ENCODE measurements at regions not wholly inside any gene's neighbourhood (a gene's known extent, or its start where the extent isn't known, plus 50 kb on each side); places are given as distances from the start of the nearest gene placed in this dataset.
"Not testable (repeated sequence)": the region's sequence is repeated elsewhere in the genome, so short reads cannot be mapped to it uniquely, and the experiment has no call there.

DNA sequence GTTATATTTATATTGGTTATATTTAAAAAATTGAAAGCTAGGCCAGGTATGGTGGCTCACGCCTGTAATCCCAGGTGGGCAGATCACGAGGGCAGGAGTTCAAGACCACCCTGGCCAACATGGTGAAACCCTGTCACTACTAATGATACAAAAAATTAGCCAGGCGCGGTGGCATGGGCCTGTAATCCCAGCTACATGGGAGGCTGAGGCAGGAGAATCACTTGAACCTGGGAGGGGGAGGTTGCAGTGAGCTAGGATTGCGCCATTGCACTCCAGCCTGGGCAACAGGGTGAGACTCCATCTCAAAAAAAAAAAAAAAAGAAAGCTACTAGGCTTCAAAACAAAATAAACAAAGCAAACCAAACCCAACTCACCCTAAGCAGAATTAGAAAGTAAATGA is 109.0 kb upstream of the SERPINE2 start:
- H3K27ac Mint-ChIP-seq; H3K9me3 Mint-ChIP-seq; H3K27me3 Mint-ChIP-seq; H3K36me3 Mint-ChIP-seq; DNase-seq; CTCF ChIA-PET; H3K4me3 Mint-ChIP-seq; H3K4me1 Mint-ChIP-seq (ENCODE audit: low read depth); POLR2A ChIA-PET: not testable (repeated sequence)
- intact Hi-C loops (cut with micrococcal nuclease), result loop anchor here (10.0 kb wide), 1 partner anchor 153 kb away; no protein-coding TSS in a partner anchor

DNA sequence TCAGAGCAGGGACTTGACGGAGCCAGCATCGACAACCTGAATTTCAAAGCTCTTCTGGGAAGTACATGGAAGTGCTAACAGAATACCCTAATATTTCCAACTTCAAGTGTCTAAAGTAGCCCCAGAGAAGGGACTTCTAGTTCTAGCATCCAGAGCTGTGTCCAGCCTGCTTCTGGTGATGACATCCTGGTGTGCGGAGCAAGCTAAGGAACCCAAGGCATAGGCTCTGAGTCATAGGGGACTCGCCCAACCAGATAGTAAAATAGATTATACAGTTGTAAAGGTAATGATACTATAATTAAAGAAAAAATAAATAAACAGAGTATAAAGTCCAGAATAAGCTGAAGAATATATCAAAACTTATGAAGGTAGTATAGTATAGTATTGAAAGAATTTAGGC is 108.1 kb upstream of the SERPINE2 start:
- H3K36me3 Mint-ChIP-seq, result no peaks in the 10 kb centered on the region
- CTCF ChIA-PET, result no interaction called here

DNA sequence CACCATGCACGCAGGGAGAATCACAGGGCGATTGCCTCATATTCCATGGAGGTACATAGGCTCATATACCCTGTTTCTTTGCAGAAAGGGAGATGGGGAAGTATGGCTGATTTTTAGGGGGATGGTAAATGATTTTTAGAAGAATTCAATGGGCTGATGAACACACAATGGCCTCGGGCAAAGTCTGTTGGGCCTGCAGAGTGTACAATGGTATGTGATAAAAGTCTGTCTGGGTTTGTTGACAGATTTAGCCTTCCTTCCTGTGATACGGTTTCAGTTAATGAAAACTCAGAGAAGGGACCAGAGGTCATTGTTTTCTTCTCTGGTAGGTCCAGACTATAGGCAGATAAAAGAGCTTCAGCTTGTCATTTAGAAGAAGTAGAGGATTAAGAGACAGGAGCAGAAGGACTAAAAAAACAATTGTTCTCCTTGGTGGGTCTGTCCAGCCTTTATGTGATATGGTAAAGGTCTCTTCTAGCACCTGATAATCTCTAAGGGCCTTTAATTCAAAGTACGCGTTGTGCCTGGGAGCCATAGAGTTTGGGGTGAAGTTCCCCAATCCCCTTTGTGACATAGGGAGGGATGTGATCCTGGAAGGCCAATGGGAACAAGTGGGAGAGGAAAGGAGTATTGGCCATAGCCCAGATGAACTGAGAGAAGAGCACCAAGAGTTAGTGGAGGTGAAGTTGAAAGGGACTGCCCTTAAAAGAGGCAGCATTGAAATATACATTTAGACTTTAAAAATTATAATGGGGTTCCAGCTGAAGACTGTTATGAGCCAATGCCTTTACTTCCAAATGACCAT is 107.5 kb upstream of the SERPINE2 start:
- Mint-ChIP-seq H3K4me1 (ENCODE audit: low read depth) (no peaks in the 10 kb centered on the region), H3K27ac (no peak overlapping the region), H3K9me3 (no peaks in the 10 kb centered on the region), H3K36me3 (no peaks in the 10 kb centered on the region), H3K4me3 (no peak overlapping the region), H3K27me3 (peaks cover 15% of the 10 kb centered on the region)
- no peak for DNase-seq
- ChIA-PET POLR2A (no interaction called here), CTCF (interaction anchor here (1.5 kb wide), 1 partner anchor 176 kb away, joined by 3 read pairs; no protein-coding TSS in a partner anchor)
- intact Hi-C loops (cut with micrococcal nuclease), result loop anchor here (10.0 kb wide), 1 partner anchor 152 kb away; no protein-coding TSS in a partner anchor

More for the DNA sequence above, 108.1 kb upstream of the SERPINE2 start:
- peaks cover 10% of the 10 kb centered on the region for H3K27me3 Mint-ChIP-seq
- H3K4me3 Mint-ChIP-seq, result no peak overlapping the region
- no peak for DNase-seq
- POLR2A ChIA-PET, result no interaction called here
- H3K27ac Mint-ChIP-seq, result no peak overlapping the region
- no peaks in the 10 kb centered on the region for H3K4me1 Mint-ChIP-seq (ENCODE audit: low read depth)
- intact Hi-C loops (cut with micrococcal nuclease), result loop anchor here (10.0 kb wide), 1 partner anchor 152 kb away; no protein-coding TSS in a partner anchor
- no peaks in the 10 kb centered on the region for H3K9me3 Mint-ChIP-seq

DNA sequence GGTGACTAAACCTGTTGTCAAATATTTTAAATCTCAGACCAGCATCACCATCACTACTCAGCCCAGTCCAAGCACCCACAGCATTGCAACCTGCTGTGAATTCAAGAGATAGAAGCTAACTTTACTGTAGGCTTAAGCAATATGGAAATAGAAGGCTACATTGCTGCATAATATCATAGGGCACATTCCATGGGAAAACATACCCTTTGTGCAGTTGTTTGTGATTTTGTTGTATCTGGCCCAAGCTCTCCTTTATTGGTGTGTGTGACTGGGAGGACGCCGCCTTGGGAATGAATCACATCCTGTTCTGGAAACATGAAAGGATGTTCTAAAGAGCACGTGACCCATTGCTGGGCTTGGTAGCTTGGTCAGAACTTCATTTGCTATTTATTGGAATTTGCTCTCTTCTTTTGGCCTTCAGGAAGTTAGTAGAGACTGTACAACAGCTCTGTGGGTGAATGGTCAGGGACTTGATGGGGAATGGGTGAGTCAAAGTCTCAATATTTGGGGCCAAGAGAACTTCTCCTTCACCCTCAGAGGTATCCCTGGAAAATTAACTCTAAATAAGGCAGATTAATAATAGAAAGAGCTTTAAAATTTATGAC is 106.8 kb upstream of the SERPINE2 start:
- Mint-ChIP-seq H3K9me3 (no peaks in the 10 kb centered on the region), H3K4me1 (ENCODE audit: low read depth) (no peaks in the 10 kb centered on the region), H3K27ac (no peak overlapping the region), H3K36me3 (no peaks in the 10 kb centered on the region), H3K27me3 (peaks cover 18% of the 10 kb centered on the region), H3K4me3 (no peak overlapping the region)
- intact Hi-C loops (cut with micrococcal nuclease), result loop anchor here (10.0 kb wide), 1 partner anchor 151 kb away; no protein-coding TSS in a partner anchor
- ChIA-PET CTCF (interaction anchor here (1.5 kb wide), 1 partner anchor 176 kb away, joined by 3 read pairs; no protein-coding TSS in a partner anchor), POLR2A (no interaction called here)
- no peak for DNase-seq

DNA sequence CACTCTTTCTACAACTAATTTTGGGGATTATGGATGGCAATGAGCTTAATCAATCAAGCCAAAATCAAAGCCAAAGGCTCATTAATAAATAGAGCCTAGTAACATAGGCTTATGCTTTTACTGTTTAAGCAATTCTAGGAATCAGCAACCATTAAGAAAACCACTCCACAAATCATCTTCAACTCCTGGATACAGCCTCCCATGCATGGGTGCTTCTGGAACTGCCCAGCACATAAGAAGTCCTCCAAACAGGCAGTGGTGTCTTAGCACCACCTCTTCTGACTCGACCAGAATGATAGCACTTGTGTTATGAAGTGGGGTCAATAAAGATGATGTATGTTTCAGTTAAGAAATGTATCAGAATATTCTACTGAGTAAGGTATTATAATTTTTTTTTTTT is 104.4 kb upstream of the SERPINE2 start:
- H3K36me3 Mint-ChIP-seq, result no peaks in the 10 kb centered on the region
- H3K27me3 Mint-ChIP-seq, result peaks cover 20% of the 10 kb centered on the region
- H3K9me3 Mint-ChIP-seq, result no peaks in the 10 kb centered on the region
- ChIA-PET POLR2A (no interaction called here), CTCF (no interaction called here)
- no peak overlapping the region for H3K4me3 Mint-ChIP-seq
- no peak overlapping the region for H3K27ac Mint-ChIP-seq
- no peak for DNase-seq
- intact Hi-C loops (cut with micrococcal nuclease), result loop anchor here (10.0 kb wide), 1 partner anchor 149 kb away; no protein-coding TSS in a partner anchor
- H3K4me1 Mint-ChIP-seq (ENCODE audit: low read depth), result no peaks in the 10 kb centered on the region

DNA sequence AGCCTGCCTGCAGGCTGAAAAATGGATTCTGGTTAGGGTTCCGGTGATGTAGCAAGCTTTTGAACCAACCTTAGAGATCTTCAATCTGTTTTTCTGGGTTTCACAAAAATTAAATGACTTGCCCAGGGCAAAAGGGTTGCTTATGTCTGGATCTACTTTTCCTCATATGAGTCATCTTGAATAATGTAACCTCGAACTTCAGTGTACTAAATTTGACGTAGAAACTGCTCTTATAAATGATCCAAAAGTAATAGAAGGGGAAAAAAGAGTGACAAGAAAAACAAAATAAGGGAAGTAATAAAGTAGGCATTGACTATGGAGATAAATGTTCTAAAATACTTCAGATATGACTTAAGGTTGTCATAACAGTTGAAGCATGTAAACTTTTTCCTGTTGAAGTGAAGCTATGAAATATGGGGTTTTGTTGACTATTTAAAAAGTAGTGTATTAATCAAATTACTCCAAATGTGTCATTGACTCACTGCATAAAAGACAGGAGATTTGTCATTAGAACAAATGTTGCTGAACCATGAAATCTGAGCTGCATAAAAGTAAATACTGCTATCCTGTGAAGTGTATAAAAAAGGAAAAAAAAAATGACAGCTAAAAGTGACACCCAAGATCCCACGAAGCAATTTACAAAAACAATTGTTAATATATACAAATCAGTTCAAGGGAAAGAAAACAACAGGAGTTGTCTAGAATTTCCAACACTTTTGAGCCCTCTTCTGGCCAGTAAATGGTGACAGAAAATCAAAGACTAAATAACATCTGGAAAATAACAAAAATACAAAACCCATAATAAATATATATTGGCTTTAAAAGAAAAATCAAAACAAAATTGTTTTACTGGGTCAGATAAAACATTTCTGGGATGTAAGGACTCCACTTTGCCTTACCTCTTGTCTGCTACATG is 103.6 kb upstream of the SERPINE2 start:
- Mint-ChIP-seq H3K9me3 (no peaks in the 10 kb centered on the region), H3K4me3 (no peak overlapping the region), H3K4me1 (ENCODE audit: low read depth) (no peaks in the 10 kb centered on the region), H3K27me3 (peaks cover 20% of the 10 kb centered on the region), H3K36me3 (no peaks in the 10 kb centered on the region), H3K27ac (no peak overlapping the region)
- DNase-seq, result no peak
- intact Hi-C loops (cut with micrococcal nuclease), result loop anchor here (10.0 kb wide), 1 partner anchor 148 kb away; no protein-coding TSS in a partner anchor
- ChIA-PET CTCF (interaction anchor here (0.6 kb wide), 1 partner anchor 167 kb away, joined by 3 read pairs; no protein-coding TSS in a partner anchor), POLR2A (no interaction called here)

DNA sequence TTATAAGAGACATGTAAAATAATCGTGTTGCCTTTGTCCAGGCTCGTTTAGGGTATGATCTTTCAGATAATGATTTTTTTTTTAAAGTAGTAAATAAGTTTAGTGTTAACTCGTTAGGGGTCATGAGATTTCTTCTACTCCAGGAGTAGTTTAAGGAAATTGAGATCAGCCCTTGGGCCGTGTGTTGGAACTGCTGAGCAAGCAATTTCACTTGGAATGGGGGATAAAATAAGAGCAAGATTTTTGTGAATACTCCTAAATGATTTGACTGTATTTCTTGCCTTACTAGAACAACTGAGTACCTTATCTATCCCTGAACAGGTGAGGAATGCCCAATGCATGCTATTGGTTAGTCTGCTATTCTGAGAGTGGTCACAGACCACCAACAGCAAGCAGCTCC is 102.2 kb upstream of the SERPINE2 start:
- no peak for DNase-seq
- Mint-ChIP-seq H3K36me3 (no peaks in the 10 kb centered on the region), H3K27ac (no peak overlapping the region), H3K27me3 (peaks cover 19% of the 10 kb centered on the region), H3K9me3 (no peaks in the 10 kb centered on the region), H3K4me3 (no peak overlapping the region), H3K4me1 (ENCODE audit: low read depth) (no peaks in the 10 kb centered on the region)
- ChIA-PET CTCF (no interaction called here), POLR2A (no interaction called here)
- intact Hi-C loops (cut with micrococcal nuclease), result loop anchor here (10.0 kb wide), 1 partner anchor 147 kb away; no protein-coding TSS in a partner anchor

DNA sequence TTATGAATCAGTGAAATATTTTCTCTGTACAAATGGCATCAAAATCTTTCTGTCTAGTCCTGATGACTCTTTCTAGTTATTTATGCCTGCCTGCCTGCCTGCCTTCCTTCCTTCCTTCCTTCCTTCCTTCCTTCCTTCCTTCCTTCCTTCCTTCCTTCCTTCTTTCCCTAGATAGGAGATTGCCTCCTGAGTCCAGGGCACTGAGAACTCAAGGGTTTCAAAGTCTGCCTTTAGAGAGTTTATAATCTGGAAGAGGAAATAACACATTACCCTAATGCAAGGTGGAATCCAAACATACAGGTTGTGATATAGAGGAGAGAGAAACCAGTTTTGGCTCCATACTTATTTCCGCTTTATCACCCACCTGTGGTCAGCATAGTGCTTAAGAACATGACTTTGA is 98.1 kb upstream of the SERPINE2 start:
- Mint-ChIP-seq H3K4me1 (ENCODE audit: low read depth) (no peaks in the 10 kb centered on the region), H3K27ac (no peak overlapping the region), H3K4me3 (no peak overlapping the region), H3K9me3 (no peaks in the 10 kb centered on the region), H3K36me3 (no peaks in the 10 kb centered on the region), H3K27me3 (peaks cover 17% of the 10 kb centered on the region)
- intact Hi-C loops (cut with micrococcal nuclease), result no loop called here
- no peak for DNase-seq
- POLR2A ChIA-PET, result no interaction called here
- CTCF ChIA-PET, result no interaction called here

DNA sequence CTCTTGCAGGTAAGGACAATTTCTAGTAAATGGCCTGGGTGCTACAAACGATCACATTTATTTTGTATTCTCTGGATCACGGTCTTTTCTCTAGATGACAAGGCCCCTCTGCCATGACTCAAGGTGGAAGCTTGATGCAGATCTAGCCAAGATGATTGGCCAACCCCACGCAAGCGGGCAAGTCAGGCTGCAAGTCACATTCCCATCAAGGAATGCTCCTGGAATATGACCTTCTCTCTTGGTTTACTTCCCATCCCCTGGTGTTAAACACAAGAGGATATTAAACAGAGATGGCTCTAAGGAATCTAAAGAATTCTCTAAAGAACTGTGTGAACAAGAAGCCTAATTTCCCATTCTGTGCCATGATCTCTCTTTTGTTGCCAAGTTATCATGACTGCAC is 97.3 kb upstream of the SERPINE2 start:
- no peaks in the 10 kb centered on the region for H3K4me1 Mint-ChIP-seq (ENCODE audit: low read depth)
- ChIA-PET CTCF (no interaction called here), POLR2A (no interaction called here)
- H3K27me3 Mint-ChIP-seq, result peaks cover 15% of the 10 kb centered on the region
- H3K9me3 Mint-ChIP-seq, result no peaks in the 10 kb centered on the region
- DNase-seq, result no peak
- intact Hi-C loops (cut with micrococcal nuclease), result no loop called here
- no peaks in the 10 kb centered on the region for H3K36me3 Mint-ChIP-seq
- no peak overlapping the region for H3K27ac Mint-ChIP-seq
- H3K4me3 Mint-ChIP-seq, result no peak overlapping the region

DNA sequence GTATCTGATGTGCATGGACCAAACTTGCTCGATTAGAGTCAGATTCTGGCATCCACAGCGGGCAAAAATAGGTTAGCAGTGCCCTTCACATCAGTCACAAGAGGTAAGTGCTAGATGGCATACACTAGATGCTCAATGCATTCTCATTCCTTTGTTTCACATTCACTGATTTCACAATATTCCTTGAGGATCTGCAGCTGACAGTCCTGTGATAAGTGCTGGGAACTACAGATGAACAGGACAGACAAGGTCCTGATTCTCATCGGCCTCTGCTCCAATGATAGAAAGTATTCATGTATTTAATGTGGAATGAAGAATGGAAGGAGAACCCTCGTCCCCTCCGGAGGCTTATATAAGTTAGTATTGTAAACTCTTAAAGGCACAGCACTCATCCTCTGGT is 96.8 kb upstream of the SERPINE2 start:
- no peaks in the 10 kb centered on the region for H3K4me1 Mint-ChIP-seq (ENCODE audit: low read depth)
- no peak overlapping the region for H3K4me3 Mint-ChIP-seq
- no peak overlapping the region for H3K27ac Mint-ChIP-seq
- H3K9me3 Mint-ChIP-seq, result no peaks in the 10 kb centered on the region
- ChIA-PET POLR2A (no interaction called here), CTCF (no interaction called here)
- no peak for DNase-seq
- peaks cover 13% of the 10 kb centered on the region for H3K27me3 Mint-ChIP-seq
- no peaks in the 10 kb centered on the region for H3K36me3 Mint-ChIP-seq
- intact Hi-C loops (cut with micrococcal nuclease), result no loop called here

DNA sequence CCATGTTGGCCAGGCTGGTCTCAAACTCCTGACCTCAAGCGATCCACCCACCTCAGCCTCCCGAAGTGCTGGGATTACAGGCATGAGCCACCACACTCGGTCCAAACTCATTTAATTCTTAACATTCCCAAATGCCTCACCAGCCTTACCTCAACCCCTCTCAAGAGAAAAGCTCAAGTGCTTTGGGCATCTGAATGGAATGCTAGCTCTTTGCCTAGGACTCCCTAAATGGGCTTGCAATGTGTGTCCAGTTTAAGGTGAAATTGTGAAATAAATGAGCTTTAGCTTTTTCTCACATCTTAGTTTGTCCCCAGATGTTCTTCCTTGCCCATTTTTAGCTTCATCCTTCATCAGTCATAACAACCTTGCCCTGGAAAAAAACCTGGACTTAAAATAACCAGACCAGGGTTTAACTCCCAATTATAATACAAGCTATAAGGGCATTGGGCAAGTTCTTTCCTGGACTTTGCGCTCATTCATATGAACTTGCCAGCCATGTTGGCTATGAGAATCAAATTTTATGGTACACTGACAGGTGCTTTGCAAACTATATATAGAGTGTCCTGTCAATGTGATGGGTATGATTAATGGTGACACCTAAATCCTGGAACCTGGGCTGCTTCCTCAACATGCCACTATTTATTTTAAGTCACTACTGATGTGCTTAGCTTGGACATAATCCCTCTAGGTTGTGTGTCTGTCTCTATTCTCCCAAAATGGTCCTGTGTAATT is 95.1 kb upstream of the SERPINE2 start:
- DNase-seq, result no peak
- Mint-ChIP-seq H3K27ac (no peak overlapping the region), H3K9me3 (no peaks in the 10 kb centered on the region), H3K4me3 (no peak overlapping the region), H3K27me3 (peaks cover 18% of the 10 kb centered on the region), H3K36me3 (no peaks in the 10 kb centered on the region), H3K4me1 (ENCODE audit: low read depth) (no peaks in the 10 kb centered on the region)
- ChIA-PET CTCF (no interaction called here), POLR2A (no interaction called here)
- intact Hi-C loops (cut with micrococcal nuclease), result no loop called here

DNA sequence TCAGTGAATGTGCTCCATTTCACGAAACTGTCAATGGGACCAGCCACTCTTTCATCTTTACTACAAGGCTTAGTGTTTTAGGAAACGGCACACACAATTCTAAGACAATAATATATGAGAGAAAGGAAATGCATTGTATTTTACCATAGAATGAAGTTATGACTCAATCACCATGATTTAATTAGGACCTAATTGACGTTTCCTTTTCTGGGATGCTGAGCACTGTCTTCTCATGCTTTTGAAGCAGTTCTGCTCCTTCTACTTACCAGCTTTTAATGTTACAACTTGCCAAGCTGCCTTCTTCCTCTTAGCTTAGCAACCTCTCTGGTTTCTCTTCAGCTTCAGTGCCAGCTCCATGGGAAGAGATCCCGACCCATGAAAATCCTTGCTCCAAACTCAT is 94.3 kb upstream of the SERPINE2 start:
- H3K27ac Mint-ChIP-seq, result no peak overlapping the region
- no peaks in the 10 kb centered on the region for H3K36me3 Mint-ChIP-seq
- intact Hi-C loops (cut with micrococcal nuclease), result no loop called here
- CTCF ChIA-PET, result no interaction called here
- POLR2A ChIA-PET, result no interaction called here
- no peaks in the 10 kb centered on the region for H3K4me1 Mint-ChIP-seq (ENCODE audit: low read depth)
- no peaks in the 10 kb centered on the region for H3K9me3 Mint-ChIP-seq
- DNase-seq, result no peak
- peaks cover 17% of the 10 kb centered on the region for H3K27me3 Mint-ChIP-seq
- no peak overlapping the region for H3K4me3 Mint-ChIP-seq

Measured in activated CD4-positive, alpha-beta memory T cell treated with anti-CD3 and anti-CD28 coated beads for 36 hours (primary cell).